Subcutaneous abdominal adipose tissue (tissue), 5 donors: ENCODE measurements at regions not wholly inside any gene's neighbourhood (a gene's known extent, or its start where the extent isn't known, plus 50 kb on each side); places are given as distances from the start of the nearest gene placed in this dataset.

Experiments used
- H3K27ac ChIP-seq: one replicate; pipeline ENCODE4 v1.7.0; 2013; ENCODE audit warnings: low read depth, mild to moderate bottlenecking, inconsistent platforms, low read length, moderate library complexity
- H3K27me3 ChIP-seq, 5 donors: one replicate each; pipeline ENCODE4 v1.7.0; 2013; ENCODE audit warnings: low read length in 5 of 5, inconsistent platforms in 1 of 5; ENCODE audit not compliant: control insufficient read depth in 5 of 5, insufficient read depth in 4 of 5
- H3K36me3 ChIP-seq, 5 donors: one replicate each; pipeline ENCODE4 v1.7.0; 2013; ENCODE audit warnings: low read length in 5 of 5; ENCODE audit not compliant: control insufficient read depth in 5 of 5, insufficient read depth in 5 of 5
- H3K4me1 ChIP-seq, 5 donors: one replicate each; pipeline ENCODE4 v1.7.0; 2013; ENCODE audit warnings: low read length in 5 of 5, mild to moderate bottlenecking in 3 of 5, moderate library complexity in 1 of 5; ENCODE audit not compliant: control insufficient read depth in 5 of 5, insufficient read depth in 5 of 5
- H3K4me3 ChIP-seq, 5 donors: one replicate each; pipeline ENCODE4 v1.7.0; 2013; ENCODE audit warnings: low read length in 5 of 5, low read depth in 1 of 5
- H3K9ac ChIP-seq, 5 donors: one replicate each; pipeline ENCODE4 v1.7.0; 2013; ENCODE audit warnings: low read length in 5 of 5, mild to moderate bottlenecking in 4 of 5, moderate library complexity in 3 of 5
- H3K9me3 ChIP-seq, 5 donors: one replicate each; pipeline ENCODE4 v1.7.0; 2013; ENCODE audit warnings: low read length in 5 of 5; ENCODE audit not compliant: control insufficient read depth in 5 of 5
- donor health status: healthy.
- donor health status: healthy.
- donor health status: healthy.
- donor health status: healthy.
- donor health status: healthy.

DNA sequence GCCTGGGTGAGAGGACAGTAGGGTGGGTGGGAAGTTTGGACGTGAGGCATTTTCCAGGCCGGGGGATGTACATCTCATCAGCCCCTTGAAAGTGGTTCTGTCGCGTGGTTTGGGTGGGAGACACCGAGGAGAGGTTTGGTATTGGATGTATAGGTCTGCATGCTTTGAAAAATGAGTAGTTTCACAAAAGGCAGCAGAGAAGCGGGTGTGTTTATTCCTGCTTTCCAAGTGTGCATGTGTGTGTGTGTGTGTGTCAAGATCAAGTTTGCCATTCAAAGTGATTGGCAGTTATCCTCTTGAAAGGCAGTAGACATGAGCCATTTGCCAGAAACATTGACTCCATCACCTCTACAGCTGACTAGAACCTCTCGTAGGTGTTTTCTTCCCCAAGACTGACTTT lies 423.1 kb upstream of the POU3F3 start:
- peaks cover 0 to 5% (median 3%) of the 10 kb centered on the region in 5 donors for H3K4me1 ChIP-seq
- H3K4me3 ChIP-seq: no peak overlapping the region
- H3K27ac ChIP-seq: no peak overlapping the region
- no peaks in the 10 kb centered on the region for H3K9me3 ChIP-seq
- H3K27me3 ChIP-seq: peaks cover 3 to 14% (median 9%) of the 10 kb centered on the region in 5 donors
- no peak overlapping the region for H3K9ac ChIP-seq
- H3K36me3 ChIP-seq: no peaks in the 10 kb centered on the region

GRCh38 chr2:104431701-104432121 lies 422.2 kb upstream of the POU3F3 start:
- peaks cover 3 to 14% (median 9%) of the 10 kb centered on the region in 5 donors for H3K27me3 ChIP-seq
- no peaks in the 10 kb centered on the region for H3K9me3 ChIP-seq
- H3K27ac ChIP-seq: no peak overlapping the region
- H3K36me3 ChIP-seq: no peaks in the 10 kb centered on the region
- H3K9ac ChIP-seq: no peak overlapping the region
- H3K4me3 ChIP-seq: no peak overlapping the region
- peaks cover 0 to 5% (median 3%) of the 10 kb centered on the region in 5 donors for H3K4me1 ChIP-seq

DNA sequence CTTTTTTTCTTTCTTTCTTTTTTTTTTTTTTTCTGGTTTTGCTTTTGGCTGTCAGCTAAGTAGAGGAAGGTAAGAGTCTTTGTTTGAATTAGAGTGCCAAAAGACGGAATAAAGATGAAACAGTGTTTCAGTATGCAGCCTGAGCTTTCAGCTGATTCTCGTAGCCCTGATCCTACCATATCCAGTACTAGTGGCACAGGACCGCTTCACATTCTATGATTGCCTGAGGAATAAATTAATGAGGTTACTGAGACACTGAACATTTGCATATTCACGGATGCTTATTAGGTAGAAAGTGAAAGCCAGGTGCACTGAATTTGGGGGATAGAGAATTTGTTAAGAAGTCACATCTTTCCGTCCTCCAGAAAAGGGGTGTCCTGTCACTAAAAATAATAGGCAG lies 421.5 kb upstream of the POU3F3 start:
- Histone ChIP-seq H3K9me3 (no peaks in the 10 kb centered on the region), H3K27me3 (peaks cover 3 to 14% (median 9%) of the 10 kb centered on the region in 5 donors), H3K27ac (no peak overlapping the region), H3K36me3 (no peaks in the 10 kb centered on the region), H3K4me3 (no peak overlapping the region), H3K9ac (no peak overlapping the region), H3K4me1 (peaks cover 0 to 5% (median 3%) of the 10 kb centered on the region in 5 donors)

- Histone ChIP-seq H3K4me1 (peaks cover 0 to 5% (median 3%) of the 10 kb centered on the region in 5 donors), H3K27me3 (peaks cover 3 to 14% (median 9%) of the 10 kb centered on the region in 5 donors), H3K9ac (no peak overlapping the region)
These were observed 420.9 kb upstream of the POU3F3 start for GRCh38 chr2:104432991-104433390.

DNA sequence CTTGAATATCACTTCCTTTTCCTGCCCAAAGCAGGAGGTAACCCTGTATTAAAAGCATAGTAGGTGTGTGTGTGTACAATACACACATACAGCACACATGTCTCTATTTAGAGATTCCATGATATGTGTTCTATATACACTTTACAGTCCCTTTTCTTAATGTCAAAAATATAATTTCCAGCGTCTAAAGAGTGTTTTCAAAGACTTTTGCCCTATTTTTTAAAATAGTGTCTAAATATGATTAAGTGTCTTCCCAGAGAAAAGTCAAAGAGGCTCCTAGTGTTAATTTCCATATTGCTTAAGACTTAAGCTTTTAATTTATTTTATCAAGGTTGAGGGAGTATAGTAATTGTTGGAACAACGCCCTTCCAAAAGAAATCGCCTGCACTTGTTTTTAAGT lies 420.3 kb upstream of the POU3F3 start:
- H3K9ac ChIP-seq: no peak overlapping the region
- no peaks in the 10 kb centered on the region for H3K9me3 ChIP-seq
- no peak overlapping the region for H3K27ac ChIP-seq
- H3K4me3 ChIP-seq: no peak overlapping the region
- H3K27me3 ChIP-seq: peaks cover 3 to 14% (median 9%) of the 10 kb centered on the region in 5 donors
- H3K4me1 ChIP-seq: peaks cover 0 to 5% (median 3%) of the 10 kb centered on the region in 5 donors
- H3K36me3 ChIP-seq: no peaks in the 10 kb centered on the region

More at GRCh38 chr2:104432991-104433390, 420.9 kb upstream of the POU3F3 start:
- Histone ChIP-seq H3K36me3 (no peaks in the 10 kb centered on the region), H3K4me3 (no peak overlapping the region), H3K9me3 (no peaks in the 10 kb centered on the region), H3K27ac (no peak overlapping the region)

DNA sequence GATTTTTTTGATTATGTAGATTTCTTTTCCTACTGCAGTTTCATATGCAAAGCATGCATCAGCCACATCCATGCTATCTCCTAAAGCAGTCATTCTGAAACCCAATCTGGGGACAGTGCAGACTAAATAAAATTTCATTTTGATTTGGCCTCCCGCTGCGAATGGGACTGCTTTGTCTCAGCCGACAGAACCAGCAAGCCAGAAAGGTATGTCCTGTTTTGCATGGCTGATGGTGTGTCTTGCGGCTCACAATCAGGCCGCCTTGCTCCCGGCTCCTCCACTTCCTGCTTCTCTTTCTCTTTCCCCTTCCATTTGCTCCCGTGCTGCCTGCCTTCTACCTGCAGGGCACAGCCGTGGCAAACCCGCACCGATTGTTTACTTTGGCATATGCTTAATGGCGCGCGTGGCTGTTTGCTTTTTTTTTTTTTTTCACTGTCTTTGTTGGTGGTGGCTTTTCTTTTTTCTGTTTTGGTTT lies 419.6 kb upstream of the POU3F3 start:
- no peaks in the 10 kb centered on the region for H3K36me3 ChIP-seq

GRCh38 chr2:104434966-104435365 lies 418.9 kb upstream of the POU3F3 start:
- Histone ChIP-seq H3K9me3 (no peaks in the 10 kb centered on the region), H3K4me1 (peaks cover 0 to 5% (median 3%) of the 10 kb centered on the region in 5 donors), H3K4me3 (no peak overlapping the region), H3K36me3 (no peaks in the 10 kb centered on the region), H3K27me3 (peaks cover 3 to 14% (median 9%) of the 10 kb centered on the region in 5 donors), H3K27ac (no peak overlapping the region), H3K9ac (no peak overlapping the region)

More for the DNA sequence above, 419.6 kb upstream of the POU3F3 start:
- Histone ChIP-seq H3K9ac (no peak overlapping the region), H3K4me1 (peaks cover 0 to 5% (median 3%) of the 10 kb centered on the region in 5 donors), H3K4me3 (peak overlapping the region in 3 of 5 donors; percentile 32 to 60 (median 52)), H3K27me3 (peaks cover 3 to 14% (median 9%) of the 10 kb centered on the region in 5 donors), H3K27ac (no peak overlapping the region), H3K9me3 (no peaks in the 10 kb centered on the region)

DNA sequence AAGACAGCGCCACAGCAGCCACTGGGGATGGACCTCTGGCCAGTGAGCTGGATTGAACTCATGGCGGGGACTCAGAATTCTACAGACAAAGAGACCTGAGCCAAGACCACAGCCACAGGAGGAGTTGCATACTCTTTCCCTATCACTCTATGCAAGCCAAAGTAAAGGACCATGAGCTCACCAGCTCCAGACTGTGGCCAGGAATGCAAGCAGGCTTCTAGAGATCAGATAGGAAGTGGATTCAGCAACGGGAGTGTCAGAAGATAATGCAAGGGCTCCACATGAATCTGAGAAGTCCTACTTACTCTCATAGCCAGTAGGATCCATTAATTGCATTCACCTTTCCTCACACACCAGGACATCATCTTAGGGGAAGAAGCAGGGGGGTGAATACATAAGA lies 415.4 kb upstream of the POU3F3 start:
- Histone ChIP-seq H3K4me1 (peaks cover 0 to 5% (median 3%) of the 10 kb centered on the region in 5 donors), H3K36me3 (no peaks in the 10 kb centered on the region), H3K27me3 (peaks cover 2 to 14% (median 9%) of the 10 kb centered on the region in 5 donors), H3K9me3 (no peaks in the 10 kb centered on the region), H3K9ac (no peak overlapping the region), H3K4me3 (no peak overlapping the region), H3K27ac (no peak overlapping the region)

GRCh38 chr2:104443145-104443544 lies 410.8 kb upstream of the POU3F3 start:
- Histone ChIP-seq H3K36me3 (no peaks in the 10 kb centered on the region), H3K27ac (no peak overlapping the region), H3K27me3 (no peaks in the 10 kb centered on the region), H3K4me3 (no peak overlapping the region), H3K9ac (no peak overlapping the region), H3K4me1 (no peaks in the 10 kb centered on the region), H3K9me3 (no peaks in the 10 kb centered on the region)

GRCh38 chr2:104444392-104444791 lies 409.5 kb upstream of the POU3F3 start:
- Histone ChIP-seq H3K4me3 (no peak overlapping the region), H3K36me3 (no peaks in the 10 kb centered on the region), H3K27me3 (no peaks in the 10 kb centered on the region), H3K27ac (no peak overlapping the region), H3K9ac (no peak overlapping the region), H3K4me1 (no peaks in the 10 kb centered on the region), H3K9me3 (no peaks in the 10 kb centered on the region)
